ENCODE measurements at regions not wholly inside any gene's neighbourhood (a gene's known extent, or its start where the extent isn't known, plus 50 kb on each side); places are given as distances from the start of the nearest gene placed in this dataset.

DNA sequence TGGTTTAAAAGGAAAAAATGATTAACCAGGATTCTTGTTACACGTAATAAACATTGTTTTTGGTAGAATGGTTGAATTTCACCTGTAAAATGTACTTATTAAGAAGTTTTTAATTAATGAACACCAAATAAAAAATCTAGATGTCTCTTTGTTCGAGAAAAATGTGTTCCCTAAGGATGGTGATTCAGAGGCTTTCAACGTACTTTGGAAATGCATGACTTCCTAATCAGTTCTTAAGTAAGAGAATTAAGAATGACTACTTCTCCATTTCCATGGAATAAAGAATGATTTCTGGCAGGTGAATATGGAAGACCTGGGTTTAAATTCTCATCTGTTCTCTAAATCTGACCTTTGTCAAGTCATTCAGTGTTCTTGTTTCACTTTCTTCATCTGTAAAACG is 428.6 kb downstream of the KCNH5 start:
- FAIRE-seq, result no peak

DNA sequence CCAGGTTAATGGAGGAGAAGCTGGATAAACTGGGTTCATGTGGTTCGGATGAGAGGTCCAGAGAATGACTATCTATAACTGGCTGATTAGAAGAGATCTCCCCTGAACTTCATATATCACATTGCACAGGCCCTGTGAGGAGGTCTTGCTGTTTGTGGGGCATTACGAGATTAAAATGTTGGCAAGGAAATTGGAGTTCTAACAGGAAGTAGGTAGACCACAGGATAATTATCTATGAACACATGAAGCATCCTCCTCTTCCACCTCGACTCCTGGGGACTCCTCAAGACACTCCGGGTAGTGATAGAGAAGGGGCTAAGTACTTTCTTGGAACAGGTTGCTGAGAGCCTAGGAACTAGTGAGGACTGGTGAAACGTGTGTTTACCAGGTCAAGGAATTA is 418.8 kb downstream of the KCNH5 start:
- Histone ChIP-seq H3K4me1 (ENCODE audit: insufficient read depth, low read length) (no peaks in the 10 kb centered on the region), H3K27ac (ENCODE audit: extremely low read length, insufficient read depth, low read length) (no peak overlapping the region), H4K20me1 (ENCODE audit: insufficient read depth, low read length) (no peaks in the 10 kb centered on the region), H3K27me3 (ENCODE audit: control insufficient read depth in 1 of 2, insufficient read depth in 2 of 2, low read length in 2 of 2) (no peaks in the 10 kb centered on the region), H2AFZ (ENCODE audit: low read length) (no peak overlapping the region), H3K4me2 (ENCODE audit: low read depth, low read length) (no peak overlapping the region), H3K9me3 (ENCODE audit: low read length) (0 out of 2 replicates have a peak, but pooled peaks cover 2% of the 10 kb centered on the region), H3K36me3 (replicated peaks in 1 of 2; ENCODE audit: control insufficient read depth in 1 of 2, insufficient read depth in 2 of 2, low read length in 2 of 2) (no peaks in the 10 kb centered on the region), H3K4me3 (replicated peaks in 1 of 3; ENCODE audit: insufficient read depth in 1 of 3, low read depth in 2 of 3, low read length in 3 of 3) (no peak overlapping the region), H3K9ac (ENCODE audit: insufficient read depth, low read depth, low read length) (no peak overlapping the region), H3K79me2 (ENCODE audit: insufficient read depth, low read length) (no peaks in the 10 kb centered on the region)
- no peak for TF ChIP-seq ZNF101 (CRISPR knock-in tag; IDR thresholded peaks at IDR 0.05; ENCODE audit: borderline replicate concordance, low read depth)
- no peak for TF ChIP-seq IRX3 (CRISPR knock-in tag; IDR thresholded peaks at IDR 0.05; ENCODE audit: borderline replicate concordance, low read depth)
- TF ChIP-seq, protein P1, sequence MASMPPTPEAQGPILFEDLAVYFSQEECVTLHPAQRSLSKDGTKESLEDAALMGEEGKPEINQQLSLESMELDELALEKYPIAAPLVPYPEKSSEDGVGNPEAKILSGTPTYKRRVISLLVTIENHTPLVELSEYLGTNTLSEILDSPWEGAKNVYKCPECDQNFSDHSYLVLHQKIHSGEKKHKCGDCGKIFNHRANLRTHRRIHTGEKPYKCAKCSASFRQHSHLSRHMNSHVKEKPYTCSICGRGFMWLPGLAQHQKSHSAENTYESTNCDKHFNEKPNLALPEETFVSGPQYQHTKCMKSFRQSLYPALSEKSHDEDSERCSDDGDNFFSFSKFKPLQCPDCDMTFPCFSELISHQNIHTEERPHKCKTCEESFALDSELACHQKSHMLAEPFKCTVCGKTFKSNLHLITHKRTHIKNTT (CRISPR knock-in tag; IDR thresholded peaks at IDR 0.05), result no peak
- no peak for TF ChIP-seq SKI (IDR thresholded peaks at IDR 0.05; ENCODE audit: partially characterized antibody)
- no peak for TF ChIP-seq MAFK (conservative IDR thresholded peaks at IDR 0.05 in 1 of 2, IDR thresholded peaks at IDR 0.05 in 1 of 2; ENCODE audit: low read length in 2 of 2)
- no peak for TF ChIP-seq ZNF468 (CRISPR knock-in tag; IDR thresholded peaks at IDR 0.05)
- no peak for TF ChIP-seq MXD4 (CRISPR knock-in tag; IDR thresholded peaks at IDR 0.05)
- TF ChIP-seq ZFP1 (CRISPR knock-in tag; IDR thresholded peaks at IDR 0.05), result no peak
- TF ChIP-seq EEA1 (CRISPR knock-in tag; IDR thresholded peaks at IDR 0.05; ENCODE audit: borderline replicate concordance), result no peak
- no peak for ATAC-seq
- 0% methylated on average over 4 of the region's 5 CpGs for WGBS (ENCODE audit: low lambda C conversion rate)
- POLR2A ChIA-PET, result no interaction called here
- FAIRE-seq, result no peak
- in situ Hi-C loops (cut with HindIII; ENCODE audit: extremely low pct_ligation_motif_present, low pct_unique_long_range_greater_than_20kb), result no loop called here
- no peak for DNase-seq (ENCODE audit: low spot score)
- intact Hi-C loops (cut with micrococcal nuclease; ENCODE audit: unreplicated experiment), result no loop called here
- CTCF ChIA-PET (ENCODE audit: low intra/inter-chr PET ratio, low total read pairs), result no interaction called here
- BruUV-seq (replicated peaks), result no TSS peak

More for the DNA sequence above, 428.6 kb downstream of the KCNH5 start:
- Histone ChIP-seq H3K4me1 (ENCODE audit: insufficient read depth, low read length) (no peaks in the 10 kb centered on the region), H2AFZ (ENCODE audit: low read length) (no peak overlapping the region), H3K4me2 (ENCODE audit: low read depth, low read length) (no peak overlapping the region), H4K20me1 (ENCODE audit: insufficient read depth, low read length) (no peaks in the 10 kb centered on the region), H3K4me3 (replicated peaks in 1 of 3; ENCODE audit: insufficient read depth in 1 of 3, low read depth in 2 of 3, low read length in 3 of 3) (no peak overlapping the region), H3K79me2 (ENCODE audit: insufficient read depth, low read length) (no peaks in the 10 kb centered on the region), H3K27me3 (ENCODE audit: control insufficient read depth in 1 of 2, insufficient read depth in 2 of 2, low read length in 2 of 2) (no peaks in the 10 kb centered on the region), H3K9ac (ENCODE audit: insufficient read depth, low read depth, low read length) (no peak overlapping the region), H3K27ac (ENCODE audit: extremely low read length, insufficient read depth, low read length) (no peak overlapping the region), H3K9me3 (ENCODE audit: low read length) (0 out of 2 replicates have a peak, but pooled peaks cover 4% of the 10 kb centered on the region), H3K36me3 (replicated peaks in 1 of 2; ENCODE audit: control insufficient read depth in 1 of 2, insufficient read depth in 2 of 2, low read length in 2 of 2) (no peaks in the 10 kb centered on the region)
- WGBS (ENCODE audit: low lambda C conversion rate), result 12% methylated on average over 4 of the region's 4 CpGs
- intact Hi-C loops (cut with micrococcal nuclease; ENCODE audit: unreplicated experiment) (no loop called here), in situ Hi-C loops (cut with HindIII; ENCODE audit: extremely low pct_ligation_motif_present, low pct_unique_long_range_greater_than_20kb) (no loop called here)
- TF ChIP-seq RFXAP (CRISPR knock-in tag; IDR thresholded peaks at IDR 0.05; ENCODE audit: borderline replicate concordance) (no peak), ZNF282 (IDR thresholded peaks at IDR 0.05; ENCODE audit: partially characterized antibody) (no peak), POLR2AphosphoS5 (IDR thresholded peaks at IDR 0.05; ENCODE audit: low read depth, low read length) (no peak), SMAD9 (CRISPR knock-in tag; IDR thresholded peaks at IDR 0.05) (no peak)
- TF ChIP-seq, protein P2, sequence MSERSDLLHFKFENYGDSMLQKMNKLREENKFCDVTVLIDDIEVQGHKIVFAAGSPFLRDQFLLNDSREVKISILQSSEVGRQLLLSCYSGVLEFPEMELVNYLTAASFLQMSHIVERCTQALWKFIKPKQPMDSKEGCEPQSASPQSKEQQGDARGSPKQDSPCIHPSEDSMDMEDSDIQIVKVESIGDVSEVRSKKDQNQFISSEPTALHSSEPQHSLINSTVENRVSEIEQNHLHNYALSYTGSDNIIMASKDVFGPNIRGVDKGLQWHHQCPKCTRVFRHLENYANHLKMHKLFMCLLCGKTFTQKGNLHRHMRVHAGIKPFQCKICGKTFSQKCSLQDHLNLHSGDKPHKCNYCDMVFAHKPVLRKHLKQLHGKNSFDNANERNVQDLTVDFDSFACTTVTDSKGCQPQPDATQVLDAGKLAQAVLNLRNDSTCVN (CRISPR knock-in tag; IDR thresholded peaks at IDR 0.05; ENCODE audit: borderline replicate concordance), result no peak
- ChIA-PET CTCF (ENCODE audit: low intra/inter-chr PET ratio, low total read pairs) (no interaction called here), POLR2A (no interaction called here)
- no TSS peak for BruUV-seq (replicated peaks)
- ATAC-seq (no peak), DNase-seq (ENCODE audit: low spot score) (no peak)

Measured in HepG2 (cell line).